ENCODE measurements at regions not wholly inside any gene's neighbourhood (a gene's known extent, or its start where the extent isn't known, plus 50 kb on each side); places are given as distances from the start of the nearest gene placed in this dataset.
A peak's percentile ranks its signal among the peaks of the same experiment; 100 is the strongest.

GRCh38 chr1:39141925-39142324, 62.6 kb upstream of the MACF1 start:
- FAIRE-seq (no peak), DNase-seq (ENCODE audit: low read depth, low spot score) (no peak)
- Histone ChIP-seq H3K27ac (ENCODE audit: control insufficient read depth, insufficient read depth, low read length) (peak overlapping the region; percentile 82), H4K20me1 (ENCODE audit: control insufficient read depth, extremely low read depth, insufficient read depth, low read length) (peaks cover 7% of the 10 kb centered on the region), H3K4me2 (ENCODE audit: control insufficient read depth, extremely low read depth, insufficient read depth, low read depth, low read length) (peak overlapping the region; percentile 49), H3K9me1 (ENCODE audit: control insufficient read depth, extremely low read depth, insufficient read depth, low read length) (peaks cover 5% of the 10 kb centered on the region), H2AFZ (ENCODE audit: control insufficient read depth, low read length) (no peak overlapping the region), H3K4me1 (ENCODE audit: control insufficient read depth, extremely low read depth, insufficient read depth, low read length) (peaks cover 65% of the 10 kb centered on the region), H3K79me2 (ENCODE audit: control insufficient read depth, insufficient read depth, low read length) (peaks cover 80% of the 10 kb centered on the region), H3K4me3 (ENCODE audit: control insufficient read depth in 2 of 3, extremely low read depth in 1 of 3, insufficient read depth in 2 of 3, low read depth in 1 of 3, low read length in 3 of 3) (no peak overlapping the region), H3K36me3 (ENCODE audit: control insufficient read depth in 2 of 2, extremely low read depth in 1 of 2, insufficient read depth in 2 of 2, low read length in 2 of 2) (peaks cover 0 to 4% of the 10 kb centered on the region in 2 experiments), H3K27me3 (ENCODE audit: control insufficient read depth, extremely low read depth, insufficient read depth, low read length) (no peaks in the 10 kb centered on the region), H3K9me3 (ENCODE audit: control insufficient read depth, low read depth, low read length) (no peaks in the 10 kb centered on the region), H3K9ac (ENCODE audit: control insufficient read depth, extremely low read depth, insufficient read depth, low read length) (peak overlapping the region; percentile 39)
- TF ChIP-seq CTCF (optimal IDR thresholded peaks at IDR 0.05 in 1 of 3, IDR thresholded peaks at IDR 0.05 in 1 of 3, conservative IDR thresholded peaks at IDR 0.05 in 1 of 3; ENCODE audit: extremely low read depth in 1 of 3, insufficient read depth in 2 of 3, low read length in 3 of 3) (no peak), EZH2 (IDR thresholded peaks at IDR 0.05; ENCODE audit: low read length) (no peak)
- dilution Hi-C loops (cut with MboI; ENCODE audit: extremely low pct_ligation_motif_present, low sequenced_read_pairs): no loop called here

GRCh38 chr1:39142401-39143060, 62.0 kb upstream of the MACF1 start:
- Histone ChIP-seq H3K27ac (ENCODE audit: control insufficient read depth, insufficient read depth, low read length) (peak overlapping the region; percentile 82), H4K20me1 (ENCODE audit: control insufficient read depth, extremely low read depth, insufficient read depth, low read length) (peaks cover 7% of the 10 kb centered on the region), H3K4me3 (ENCODE audit: control insufficient read depth in 2 of 3, extremely low read depth in 1 of 3, insufficient read depth in 2 of 3, low read depth in 1 of 3, low read length in 3 of 3) (peak overlapping the region in 1 of 3 experiments; percentile 5), H3K36me3 (ENCODE audit: control insufficient read depth in 2 of 2, extremely low read depth in 1 of 2, insufficient read depth in 2 of 2, low read length in 2 of 2) (peaks cover 0 to 4% of the 10 kb centered on the region in 2 experiments), H2AFZ (ENCODE audit: control insufficient read depth, low read length) (no peak overlapping the region), H3K4me1 (ENCODE audit: control insufficient read depth, extremely low read depth, insufficient read depth, low read length) (peaks cover 65% of the 10 kb centered on the region), H3K9ac (ENCODE audit: control insufficient read depth, extremely low read depth, insufficient read depth, low read length) (peak overlapping the region; percentile 39), H3K27me3 (ENCODE audit: control insufficient read depth, extremely low read depth, insufficient read depth, low read length) (no peaks in the 10 kb centered on the region), H3K79me2 (ENCODE audit: control insufficient read depth, insufficient read depth, low read length) (peaks cover 80% of the 10 kb centered on the region), H3K4me2 (ENCODE audit: control insufficient read depth, extremely low read depth, insufficient read depth, low read depth, low read length) (peak overlapping the region; percentile 49), H3K9me3 (ENCODE audit: control insufficient read depth, low read depth, low read length) (no peaks in the 10 kb centered on the region), H3K9me1 (ENCODE audit: control insufficient read depth, extremely low read depth, insufficient read depth, low read length) (peaks cover 5% of the 10 kb centered on the region)
- peak; percentile 100 for FAIRE-seq
- DNase-seq (ENCODE audit: low read depth, low spot score): peak; percentile 93
- dilution Hi-C loops (cut with MboI; ENCODE audit: extremely low pct_ligation_motif_present, low sequenced_read_pairs): no loop called here
- TF ChIP-seq EZH2 (IDR thresholded peaks at IDR 0.05; ENCODE audit: low read length) (no peak), CTCF (optimal IDR thresholded peaks at IDR 0.05 in 1 of 3, IDR thresholded peaks at IDR 0.05 in 1 of 3, conservative IDR thresholded peaks at IDR 0.05 in 1 of 3; ENCODE audit: extremely low read depth in 1 of 3, insufficient read depth in 2 of 3, low read length in 3 of 3) (no peak)
